SK-N-SH (cell line): ENCODE measurements at regions not wholly inside any gene's neighbourhood (a gene's known extent, or its start where the extent isn't known, plus 50 kb on each side); places are given as distances from the start of the nearest gene placed in this dataset.

ENCODE experiments used
- ELF1 ChIP-seq: IDR thresholded peaks from 2 replicates; pipeline ENCODE4 v1.4.0; 2012
- GABPA ChIP-seq: IDR thresholded peaks from 2 replicates; pipeline ENCODE4 v1.4.0; 2012; ENCODE audit warnings: low read depth, mild to moderate bottlenecking
- NRF1 ChIP-seq: IDR thresholded peaks from 2 replicates; pipeline ENCODE4 v1.6.1; 2012; ENCODE audit warnings: low read depth, mild to moderate bottlenecking, low read length

- no peak for TF ChIP-seq NRF1
- TF ChIP-seq ELF1, result no peak
- TF ChIP-seq GABPA, result no peak
Measured at GRCh38 chr13:28548468-28548867, 53.5 kb upstream of the FLT1 start.
